ENCODE measurements at regions not wholly inside any gene's neighbourhood (a gene's known extent, or its start where the extent isn't known, plus 50 kb on each side); places are given as distances from the start of the nearest gene placed in this dataset.

- no peak for TF ChIP-seq ZFP3 (CRISPR knock-in tag; IDR thresholded peaks at IDR 0.05)
- TF ChIP-seq ZNF565 (CRISPR knock-in tag; conservative IDR thresholded peaks at IDR 0.05; ENCODE audit: low read depth), result no peak
- no peak for TF ChIP-seq GLIS3 (CRISPR knock-in tag; IDR thresholded peaks at IDR 0.05)
- TF ChIP-seq RARB (CRISPR knock-in tag; IDR thresholded peaks at IDR 0.05), result no peak
- no peak for TF ChIP-seq ZC3H10 (CRISPR knock-in tag; IDR thresholded peaks at IDR 0.05)
- no peak for TF ChIP-seq PPARA (CRISPR knock-in tag; IDR thresholded peaks at IDR 0.05; ENCODE audit: borderline replicate concordance)
- TF ChIP-seq, protein P1, sequence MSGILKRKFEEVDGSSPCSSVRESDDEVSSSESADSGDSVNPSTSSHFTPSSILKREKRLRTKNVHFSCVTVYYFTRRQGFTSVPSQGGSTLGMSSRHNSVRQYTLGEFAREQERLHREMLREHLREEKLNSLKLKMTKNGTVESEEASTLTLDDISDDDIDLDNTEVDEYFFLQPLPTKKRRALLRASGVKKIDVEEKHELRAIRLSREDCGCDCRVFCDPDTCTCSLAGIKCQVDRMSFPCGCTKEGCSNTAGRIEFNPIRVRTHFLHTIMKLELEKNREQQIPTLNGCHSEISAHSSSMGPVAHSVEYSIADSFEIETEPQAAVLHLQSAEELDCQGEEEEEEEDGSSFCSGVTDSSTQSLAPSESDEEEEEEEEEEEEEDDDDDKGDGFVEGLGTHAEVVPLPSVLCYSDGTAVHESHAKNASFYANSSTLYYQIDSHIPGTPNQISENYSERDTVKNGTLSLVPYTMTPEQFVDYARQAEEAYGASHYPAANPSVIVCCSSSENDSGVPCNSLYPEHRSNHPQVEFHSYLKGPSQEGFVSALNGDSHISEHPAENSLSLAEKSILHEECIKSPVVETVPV (CRISPR knock-in tag; IDR thresholded peaks at IDR 0.05), result no peak
- ATAC-seq, result no peak
These were observed 306.8 kb upstream of the ANXA10 start for GRCh38 chr4:167785523-167785922.

GRCh38 chr4:167786504-167786903 is 305.8 kb upstream of the ANXA10 start:
- ATAC-seq, result no peak
- TF ChIP-seq, protein P1 (CRISPR knock-in tag; IDR thresholded peaks at IDR 0.05), result no peak
- TF ChIP-seq ZNF565 (CRISPR knock-in tag; conservative IDR thresholded peaks at IDR 0.05; ENCODE audit: low read depth) (no peak), RARB (CRISPR knock-in tag; IDR thresholded peaks at IDR 0.05) (no peak), ARNTL (CRISPR knock-in tag; IDR thresholded peaks at IDR 0.05; ENCODE audit: borderline replicate concordance, low read depth) (no peak), GLIS3 (CRISPR knock-in tag; IDR thresholded peaks at IDR 0.05) (no peak), TSHZ2 (CRISPR knock-in tag; IDR thresholded peaks at IDR 0.05) (no peak), POU6F1 (CRISPR knock-in tag; IDR thresholded peaks at IDR 0.05; ENCODE audit: borderline replicate concordance, low read depth) (no peak), ZC3H10 (CRISPR knock-in tag; IDR thresholded peaks at IDR 0.05) (no peak), SNAI2 (CRISPR knock-in tag; IDR thresholded peaks at IDR 0.05) (no peak), CREB5 (CRISPR knock-in tag; IDR thresholded peaks at IDR 0.05; ENCODE audit: low read depth) (no peak), PPARA (CRISPR knock-in tag; IDR thresholded peaks at IDR 0.05; ENCODE audit: borderline replicate concordance) (no peak), ESRRG (CRISPR knock-in tag; IDR thresholded peaks at IDR 0.05) (no peak), BACH2 (CRISPR knock-in tag; IDR thresholded peaks at IDR 0.05; ENCODE audit: borderline replicate concordance) (no peak), CSDC2 (CRISPR knock-in tag; IDR thresholded peaks at IDR 0.05) (no peak), TOX (CRISPR knock-in tag; IDR thresholded peaks at IDR 0.05; ENCODE audit: borderline replicate concordance) (no peak), ZNF8 (CRISPR knock-in tag; IDR thresholded peaks at IDR 0.05) (no peak), ZFP30 (CRISPR knock-in tag; IDR thresholded peaks at IDR 0.05) (no peak), ISL1 (CRISPR knock-in tag; IDR thresholded peaks at IDR 0.05) (no peak)

DNA sequence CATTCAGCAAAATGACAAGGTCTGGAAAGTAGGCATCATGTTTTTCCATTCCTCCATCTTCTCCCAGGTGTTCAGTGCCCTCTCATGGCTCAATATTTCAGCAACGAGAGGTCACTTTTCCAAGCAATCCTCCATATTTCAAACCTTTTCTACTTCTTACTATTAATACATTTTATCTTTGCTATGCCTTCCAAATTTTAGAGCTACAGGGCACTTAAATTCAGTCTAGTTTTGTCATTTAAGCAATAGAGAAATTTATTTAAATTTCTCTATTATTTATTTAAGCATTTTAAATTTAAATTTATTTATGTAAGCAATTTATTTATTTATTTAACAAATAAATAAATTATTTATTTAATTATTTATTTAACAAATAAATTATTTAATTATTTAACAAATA is 305.1 kb upstream of the ANXA10 start:
- no peak for TF ChIP-seq POU6F1 (CRISPR knock-in tag; IDR thresholded peaks at IDR 0.05; ENCODE audit: borderline replicate concordance, low read depth)
- TF ChIP-seq SNAI2 (CRISPR knock-in tag; IDR thresholded peaks at IDR 0.05), result no peak
- no peak for TF ChIP-seq TOX (CRISPR knock-in tag; IDR thresholded peaks at IDR 0.05; ENCODE audit: borderline replicate concordance)
- no peak for TF ChIP-seq ESRRG (CRISPR knock-in tag; IDR thresholded peaks at IDR 0.05)
- ATAC-seq, result no peak

Data from SK-N-SH treated with all-trans-retinoic acid at 6 μM for 48 hours (cell line).